ENCODE measurements at regions not wholly inside any gene's neighbourhood (a gene's known extent, or its start where the extent isn't known, plus 50 kb on each side); places are given as distances from the start of the nearest gene placed in this dataset.
"Not testable (repeated sequence)": the region's sequence is repeated elsewhere in the genome, so short reads cannot be mapped to it uniquely, and the experiment has no call there.

DNA sequence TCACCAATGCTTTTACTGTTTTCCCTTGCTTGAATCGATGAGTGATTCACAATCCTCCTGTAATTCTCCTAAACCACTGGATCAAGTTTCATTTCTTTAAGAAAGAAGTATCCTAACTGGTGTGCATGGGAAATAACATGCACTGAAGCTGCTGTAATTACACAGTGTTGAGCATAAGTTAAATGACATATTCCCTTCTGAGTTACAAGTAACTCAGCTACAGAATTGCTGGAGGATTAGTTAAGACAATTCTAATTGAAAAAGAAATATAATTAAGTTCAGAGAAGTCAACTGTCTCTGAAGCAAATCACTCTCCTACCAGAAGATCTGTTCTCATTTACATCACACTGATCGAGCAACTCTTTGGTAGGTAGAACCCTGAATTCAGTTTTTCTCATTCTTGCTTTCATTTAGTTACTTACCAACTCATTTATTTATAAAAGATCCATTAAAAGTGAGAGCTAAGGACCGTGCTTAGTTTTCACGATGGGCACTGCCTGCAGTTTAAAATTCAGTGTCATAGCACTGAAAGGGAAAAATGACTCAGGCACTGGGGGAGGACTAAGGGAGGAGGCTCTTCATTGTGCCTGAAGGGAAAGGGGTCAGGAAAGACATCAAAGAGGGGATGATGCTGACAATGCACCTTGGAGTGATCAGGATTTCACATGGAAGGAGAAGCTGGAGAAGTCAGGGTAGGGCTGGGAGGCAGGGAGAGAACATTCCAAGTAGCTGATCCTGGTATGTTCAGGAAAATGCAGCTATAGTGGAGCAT, 327.2 kb downstream of the EMP1 start:
- H3K9ac ChIP-seq, result no peak overlapping the region
- no peak for TF ChIP-seq Cebpa-rat (IDR thresholded peaks at IDR 0.05)
- no peak overlapping the region for H3K4me2 ChIP-seq
- H3K27ac ChIP-seq, result no peak overlapping the region
- no peaks in the 10 kb centered on the region for H3K36me3 ChIP-seq
- no peaks in the 10 kb centered on the region for H3K4me1 ChIP-seq
- peaks cover 0 to 8% (median 0%) of the 10 kb centered on the region in 11 experiments; a peak in 4 of 22 replicates for H3K9me3 ChIP-seq (replicated peaks in 1 of 11)
- H3K4me3 ChIP-seq, result no peak overlapping the region
- H3K27me3 ChIP-seq, result no peaks in the 10 kb centered on the region
- no peaks in the 10 kb centered on the region for H4K20me1 ChIP-seq

DNA sequence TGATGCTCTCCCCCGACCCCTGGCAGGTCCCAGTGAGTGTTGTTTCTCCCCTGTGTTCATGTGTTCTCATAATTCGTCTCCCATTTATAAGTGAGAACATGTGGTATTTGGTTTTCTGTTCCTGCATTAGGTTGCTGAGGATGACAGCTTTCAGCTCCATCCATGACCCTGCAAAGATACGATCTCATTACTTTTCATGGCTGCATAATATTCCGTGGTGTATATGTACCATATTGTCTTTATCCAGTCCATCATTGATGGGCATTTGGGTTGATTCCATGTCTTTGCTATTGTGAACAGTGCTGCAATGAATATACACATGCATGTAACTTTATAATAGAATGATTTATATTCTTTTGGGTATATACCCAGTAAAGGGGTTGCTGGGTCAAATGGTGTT, 321.5 kb downstream of the EMP1 start:
- not testable (repeated sequence) for H3K4me3 ChIP-seq, H3K27me3 ChIP-seq, H3K9ac ChIP-seq, H3K4me1 ChIP-seq, H3K27ac ChIP-seq, H3K4me2 ChIP-seq, H3K36me3 ChIP-seq, H4K20me1 ChIP-seq
- peaks cover 0 to 25% (median 12%) of the 10 kb centered on the region in 11 experiments; a peak in 14 of 22 replicates for H3K9me3 ChIP-seq (replicated peaks in 1 of 11)

DNA sequence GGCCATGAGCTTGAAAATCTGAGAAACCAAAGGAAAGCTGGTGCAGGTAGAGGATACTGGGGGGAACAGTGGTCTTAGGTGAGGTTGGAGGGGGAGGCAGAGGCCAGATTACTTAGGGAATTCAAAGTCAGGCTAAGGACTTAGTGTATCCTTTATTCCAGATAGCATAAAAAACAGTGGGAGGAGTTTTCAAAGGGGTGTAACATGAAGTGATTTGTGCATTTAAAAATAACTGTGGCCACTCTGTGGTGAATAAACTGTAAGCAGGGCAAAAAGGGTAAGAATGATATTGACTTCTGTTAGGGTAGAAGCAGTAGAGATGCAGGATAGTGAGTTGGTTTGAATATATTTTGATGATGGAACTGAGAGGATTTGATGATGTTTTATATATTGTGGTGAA, 313.2 kb downstream of the EMP1 start:
- no peak for TF ChIP-seq Cebpa-rat (IDR thresholded peaks at IDR 0.05)
- Histone ChIP-seq H3K27ac (no peak overlapping the region), H3K9ac (no peak overlapping the region), H3K4me2 (no peak overlapping the region), H3K9me3 (replicated peaks in 1 of 11) (peaks cover 0 to 23% (median 7%) of the 10 kb centered on the region in 11 experiments; a peak in 9 of 22 replicates), H4K20me1 (no peaks in the 10 kb centered on the region), H3K27me3 (no peaks in the 10 kb centered on the region), H3K4me1 (peaks cover 0 to 2% (median under 1%) of the 10 kb centered on the region in 10 experiments; a peak in 5 of 20 replicates), H3K4me3 (no peak overlapping the region), H3K36me3 (no peaks in the 10 kb centered on the region)

DNA sequence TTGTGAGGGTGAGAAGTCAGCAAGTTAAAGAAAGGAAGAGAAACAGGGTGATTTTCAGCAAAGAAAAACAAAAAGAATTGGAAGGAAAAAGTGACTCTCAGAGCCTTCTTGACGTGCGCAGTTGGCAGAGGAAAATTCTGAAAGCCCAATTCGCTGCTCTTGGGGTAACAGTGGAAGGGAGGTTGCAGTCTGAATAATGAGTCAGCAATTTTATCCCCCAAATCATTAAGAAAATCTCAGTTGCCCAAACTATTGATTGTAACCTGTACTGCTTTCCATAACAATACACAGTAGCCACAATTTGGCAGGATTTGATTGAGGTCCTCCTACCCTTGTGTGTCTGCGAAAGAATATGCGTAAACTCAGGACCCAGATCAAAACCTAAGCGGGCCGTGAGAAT, 309.1 kb downstream of the EMP1 start:
- Histone ChIP-seq H3K9ac (no peak overlapping the region), H3K27me3 (no peaks in the 10 kb centered on the region), H3K36me3 (no peaks in the 10 kb centered on the region), H3K9me3 (replicated peaks in 1 of 11) (no peaks in the 10 kb centered on the region), H3K27ac (no peak overlapping the region), H4K20me1 (no peaks in the 10 kb centered on the region), H3K4me3 (no peak overlapping the region), H3K4me2 (no peak overlapping the region), H3K4me1 (peaks cover 0 to 9% (median 5%) of the 10 kb centered on the region in 10 experiments; a peak in 6 of 20 replicates)
- TF ChIP-seq Cebpa-rat (IDR thresholded peaks at IDR 0.05), result no peak

DNA sequence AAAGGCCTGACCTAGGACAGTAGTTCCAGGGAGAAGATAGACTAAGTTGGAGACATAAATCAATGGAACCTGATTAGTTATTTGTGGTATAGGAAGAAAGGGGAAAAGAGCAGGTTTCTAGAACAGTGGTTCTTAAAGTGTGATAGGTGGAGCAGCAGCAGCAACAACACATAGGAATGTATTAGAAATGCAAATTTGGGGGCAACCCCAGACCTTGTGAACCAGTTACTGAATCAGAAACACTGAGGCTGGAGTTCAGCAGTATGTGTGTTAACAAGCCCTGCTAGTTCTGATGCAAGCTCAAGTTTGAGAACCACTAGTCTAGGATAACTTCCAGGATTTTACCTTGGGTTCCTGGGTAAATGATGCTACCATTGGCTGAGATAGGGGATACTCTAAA, 308.7 kb downstream of the EMP1 start:
- Histone ChIP-seq H3K4me2 (no peak overlapping the region), H3K9ac (no peak overlapping the region), H3K4me1 (peaks cover 0 to 9% (median 5%) of the 10 kb centered on the region in 10 experiments; a peak in 6 of 20 replicates), H3K9me3 (replicated peaks in 1 of 11) (no peaks in the 10 kb centered on the region), H3K27ac (no peak overlapping the region), H3K36me3 (no peaks in the 10 kb centered on the region), H4K20me1 (no peaks in the 10 kb centered on the region), H3K27me3 (no peaks in the 10 kb centered on the region), H3K4me3 (no peak overlapping the region)
- TF ChIP-seq Cebpa-rat (IDR thresholded peaks at IDR 0.05), result no peak

DNA sequence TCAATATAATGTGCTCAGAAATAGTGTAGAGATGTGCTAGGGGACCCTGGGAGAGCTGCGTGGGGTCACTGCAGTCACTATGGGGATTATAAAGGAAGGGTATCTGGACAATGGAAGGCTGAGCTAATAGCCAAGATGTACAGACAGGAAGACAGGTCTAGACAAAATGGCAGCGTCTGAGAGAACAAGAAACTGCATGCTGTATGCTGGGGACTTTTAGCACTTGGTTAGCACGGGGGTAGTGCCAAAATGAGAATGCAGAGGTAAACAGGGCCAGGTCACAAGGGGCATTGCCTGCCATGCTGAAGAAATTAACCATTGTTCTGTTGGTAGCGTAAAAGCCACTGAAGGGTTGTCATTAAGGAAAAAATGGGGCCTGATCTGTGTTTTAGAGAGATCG, 308.2 kb downstream of the EMP1 start:
- Histone ChIP-seq H3K4me1 (peaks cover 0 to 9% (median 5%) of the 10 kb centered on the region in 10 experiments; a peak in 6 of 20 replicates), H3K4me2 (peak overlapping the region in 8 of 11 experiments; percentile 1 to 34 (median 21); a peak in 8 of 22 replicates)
- TF ChIP-seq Cebpa-rat (IDR thresholded peaks at IDR 0.05), result no peak

DNA sequence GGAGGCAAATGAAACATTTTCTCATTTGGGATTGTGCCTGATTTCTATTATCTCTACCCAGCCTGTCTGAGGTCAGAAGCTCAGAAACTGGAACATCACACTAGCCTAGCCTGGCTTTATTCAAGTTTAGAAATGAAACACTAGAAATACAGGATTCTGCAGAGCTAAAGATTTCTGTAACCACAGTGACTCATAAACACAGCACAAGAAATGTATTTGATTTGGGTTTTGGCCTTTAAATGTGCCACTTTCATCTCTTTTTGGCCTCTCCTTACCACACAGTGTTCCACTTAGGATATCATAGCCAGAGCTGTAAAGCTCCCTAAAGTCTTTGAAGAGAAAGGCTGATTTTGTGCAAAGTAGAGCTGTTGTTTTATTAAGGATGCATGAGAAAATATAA, 307.5 kb downstream of the EMP1 start:
- H3K27ac ChIP-seq, result no peak overlapping the region
- no peak for TF ChIP-seq Cebpa-rat (IDR thresholded peaks at IDR 0.05)
- H3K4me2 ChIP-seq, result peak overlapping the region in 7 of 11 experiments; percentile 1 to 34 (median 22); a peak in 3 of 22 replicates
- H3K4me1 ChIP-seq, result peaks cover 0 to 9% (median 5%) of the 10 kb centered on the region in 10 experiments; a peak in 6 of 20 replicates
- no peak overlapping the region for H3K9ac ChIP-seq
- no peak overlapping the region for H3K4me3 ChIP-seq
- no peaks in the 10 kb centered on the region for H4K20me1 ChIP-seq
- H3K27me3 ChIP-seq, result no peaks in the 10 kb centered on the region
- H3K36me3 ChIP-seq, result no peaks in the 10 kb centered on the region
- no peaks in the 10 kb centered on the region for H3K9me3 ChIP-seq (replicated peaks in 1 of 11)

More for the DNA sequence above, 308.2 kb downstream of the EMP1 start:
- H3K27me3 ChIP-seq, result no peaks in the 10 kb centered on the region
- H3K36me3 ChIP-seq, result no peaks in the 10 kb centered on the region
- H3K27ac ChIP-seq, result no peak overlapping the region
- H3K9me3 ChIP-seq (replicated peaks in 1 of 11), result no peaks in the 10 kb centered on the region
- H4K20me1 ChIP-seq, result no peaks in the 10 kb centered on the region
- H3K4me3 ChIP-seq, result no peak overlapping the region
- H3K9ac ChIP-seq, result no peak overlapping the region

DNA sequence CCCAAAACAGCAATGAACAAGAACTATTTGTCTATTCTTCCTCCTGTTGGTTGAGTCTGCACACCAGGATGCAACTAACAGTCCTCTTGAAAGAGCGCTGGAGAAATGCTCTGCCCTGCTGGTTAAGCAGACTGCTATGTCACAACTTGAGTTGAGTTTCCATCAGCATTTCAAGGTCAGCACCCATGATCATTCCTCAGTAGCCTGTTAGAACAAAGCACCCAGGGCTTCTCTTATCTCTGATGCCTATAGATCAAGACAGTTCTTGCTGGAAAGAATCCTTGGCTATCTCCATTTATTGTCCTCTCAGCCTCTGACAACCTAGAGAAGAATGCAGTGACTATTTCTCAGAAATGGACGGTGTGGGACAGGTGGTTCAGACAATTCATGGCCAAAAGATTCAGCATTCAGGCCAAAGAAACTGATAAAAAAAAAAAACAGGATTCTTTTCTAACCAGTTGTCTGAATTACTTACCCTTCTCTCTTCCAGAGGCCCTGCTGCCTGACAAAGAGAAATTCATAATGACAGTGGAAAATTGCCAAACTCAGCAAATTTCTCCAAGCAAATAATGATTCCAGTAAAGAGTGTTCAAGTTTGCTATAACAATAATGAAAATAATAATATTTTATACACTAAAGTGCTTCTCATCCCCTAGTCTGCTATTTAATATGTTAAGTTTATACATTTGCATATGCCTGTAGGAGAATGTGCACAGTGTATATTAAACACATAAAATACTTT, 306.7 kb downstream of the EMP1 start:
- Histone ChIP-seq H3K36me3 (no peaks in the 10 kb centered on the region), H4K20me1 (no peaks in the 10 kb centered on the region), H3K9me3 (replicated peaks in 1 of 11) (no peaks in the 10 kb centered on the region), H3K27ac (no peak overlapping the region), H3K9ac (no peak overlapping the region), H3K4me3 (no peak overlapping the region), H3K4me2 (no peak overlapping the region), H3K27me3 (no peaks in the 10 kb centered on the region), H3K4me1 (peaks cover 0 to 9% (median 5%) of the 10 kb centered on the region in 10 experiments; a peak in 6 of 20 replicates)
- TF ChIP-seq Cebpa-rat (IDR thresholded peaks at IDR 0.05), result no peak

DNA sequence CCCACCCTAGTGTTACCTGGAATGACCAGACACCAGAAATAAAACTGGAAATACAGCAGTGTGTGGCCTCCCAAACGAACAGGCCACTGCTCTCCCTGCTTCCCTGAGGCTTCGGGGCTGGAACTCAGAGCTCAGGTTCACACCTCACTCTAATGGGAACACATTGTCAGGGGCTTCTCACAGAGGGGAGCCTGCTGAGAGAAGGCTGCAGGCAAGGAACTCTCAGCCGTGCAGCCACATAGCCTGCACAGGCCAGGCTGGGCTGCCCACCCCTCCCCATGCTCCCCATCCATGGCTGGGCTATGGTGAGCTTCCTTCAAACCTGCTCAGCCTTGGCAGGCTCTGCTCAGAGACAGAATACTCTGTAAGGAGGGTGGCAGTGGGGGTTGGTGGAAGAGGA, 302.5 kb downstream of the EMP1 start:
- H3K36me3 ChIP-seq, result no peaks in the 10 kb centered on the region
- no peak overlapping the region for H3K4me3 ChIP-seq
- no peaks in the 10 kb centered on the region for H3K27me3 ChIP-seq
- no peak overlapping the region for H3K9ac ChIP-seq
- H3K4me2 ChIP-seq, result no peak overlapping the region
- TF ChIP-seq Cebpa-rat (IDR thresholded peaks at IDR 0.05), result no peak
- no peaks in the 10 kb centered on the region for H3K9me3 ChIP-seq (replicated peaks in 1 of 11)
- H3K4me1 ChIP-seq, result no peaks in the 10 kb centered on the region
- H4K20me1 ChIP-seq, result no peaks in the 10 kb centered on the region
- no peak overlapping the region for H3K27ac ChIP-seq

Measured in BLaER1 treated with 17β-estradiol and CSF1 and Interleukin-3, amounts not matched to agents 10 nM and 100 nM (cell line).